Stimulated activated CD4-positive, alpha-beta T cell treated with anti-CD3 and anti-CD28 coated beads, Interleukin-4, amount 100 ng/mL, for 24 hours (primary cell): ENCODE measurements at regions not wholly inside any gene's neighbourhood (a gene's known extent, or its start where the extent isn't known, plus 50 kb on each side); places are given as distances from the start of the nearest gene placed in this dataset.

Source experiments
- DNase-seq: peaks from one replicate; pipeline ENCODE4 v3.0.0-alpha.2; 2020

- DNase-seq = no peak
Observed at GRCh38 chr2:153096272-153096671, 377.9 kb downstream of the ARL6IP6 start.

GRCh38 chr2:153091344-153091743, 372.9 kb downstream of the ARL6IP6 start:
- DNase-seq = no peak

- no peak for DNase-seq
Observed at GRCh38 chr2:153079315-153079714, 360.9 kb downstream of the ARL6IP6 start.

- DNase-seq = no peak
Observed at GRCh38 chr2:153077311-153077710, 358.9 kb downstream of the ARL6IP6 start.

- no peak for DNase-seq
Observed at GRCh38 chr2:153074207-153074606, 355.8 kb downstream of the ARL6IP6 start.

GRCh38 chr2:153072813-153073212, 354.4 kb downstream of the ARL6IP6 start:
- no peak for DNase-seq

GRCh38 chr2:153072077-153072476, 353.7 kb downstream of the ARL6IP6 start:
- no peak for DNase-seq

- DNase-seq = no peak
Observed at GRCh38 chr2:153071090-153071489, 352.7 kb downstream of the ARL6IP6 start.

- DNase-seq = no peak
Observed at GRCh38 chr2:153068915-153069314, 350.5 kb downstream of the ARL6IP6 start.

GRCh38 chr2:153068052-153068451, 349.6 kb downstream of the ARL6IP6 start:
- no peak for DNase-seq

GRCh38 chr2:153059338-153060052, 341.1 kb downstream of the ARL6IP6 start:
- DNase-seq = no peak

GRCh38 chr2:153057743-153058142, 339.3 kb downstream of the ARL6IP6 start:
- no peak for DNase-seq

- no peak for DNase-seq
Observed at GRCh38 chr2:153055182-153055581, 336.8 kb downstream of the ARL6IP6 start.

- DNase-seq = no peak
Observed at GRCh38 chr2:153052807-153053559, 334.6 kb downstream of the ARL6IP6 start.

GRCh38 chr2:153047220-153047619, 328.8 kb downstream of the ARL6IP6 start:
- DNase-seq = no peak

GRCh38 chr2:153043385-153043784, 325.0 kb downstream of the ARL6IP6 start:
- DNase-seq = no peak

GRCh38 chr2:153028626-153029025, 310.2 kb downstream of the ARL6IP6 start:
- no peak for DNase-seq

GRCh38 chr2:153027533-153027932, 309.1 kb downstream of the ARL6IP6 start:
- no peak for DNase-seq

- no peak for DNase-seq
Observed at GRCh38 chr2:153020201-153020600, 301.8 kb downstream of the ARL6IP6 start.

- no peak for DNase-seq
Observed at GRCh38 chr2:153005071-153005730, 286.8 kb downstream of the ARL6IP6 start.

GRCh38 chr2:153004627-153005026, 286.2 kb downstream of the ARL6IP6 start:
- no peak for DNase-seq

- DNase-seq = no peak
Observed at GRCh38 chr2:152974146-152974545, 255.7 kb downstream of the ARL6IP6 start.

GRCh38 chr2:152971685-152972084, 253.3 kb downstream of the ARL6IP6 start:
- DNase-seq = no peak

- no peak for DNase-seq
Observed at GRCh38 chr2:152962446-152962845, 244.0 kb downstream of the ARL6IP6 start.
